ENCODE measurements at regions not wholly inside any gene's neighbourhood (a gene's known extent, or its start where the extent isn't known, plus 50 kb on each side); places are given as distances from the start of the nearest gene placed in this dataset.

GRCh38 chr13:84393981-84394625 lies 511.8 kb upstream of the SLITRK1 start:
- no peak for DNase-seq

GRCh38 chr13:84380866-84381265 lies 498.6 kb upstream of the SLITRK1 start:
- DNase-seq = no peak

GRCh38 chr13:84377106-84377505 lies 494.8 kb upstream of the SLITRK1 start:
- DNase-seq = no peak

GRCh38 chr13:84366506-84366905 lies 484.2 kb upstream of the SLITRK1 start:
- DNase-seq = no peak

- DNase-seq = no peak
Observed at GRCh38 chr13:84362777-84363176, 480.5 kb upstream of the SLITRK1 start.

GRCh38 chr13:84360822-84361221 lies 478.5 kb upstream of the SLITRK1 start:
- DNase-seq = no peak

- no peak for DNase-seq
Observed at GRCh38 chr13:84358601-84359000, 476.3 kb upstream of the SLITRK1 start.

- no peak for DNase-seq
Observed at GRCh38 chr13:84352946-84353345, 470.7 kb upstream of the SLITRK1 start.

- no peak for DNase-seq
Observed at GRCh38 chr13:84339456-84339855, 457.2 kb upstream of the SLITRK1 start.

GRCh38 chr13:84332346-84332745 lies 450.1 kb upstream of the SLITRK1 start:
- DNase-seq = no peak

- DNase-seq = no peak
Observed at GRCh38 chr13:84315527-84315926, 433.3 kb upstream of the SLITRK1 start.

- no peak for DNase-seq
Observed at GRCh38 chr13:84303035-84303434, 420.8 kb upstream of the SLITRK1 start.

- no peak for DNase-seq
Observed at GRCh38 chr13:84297251-84297650, 415.0 kb upstream of the SLITRK1 start.

- no peak for DNase-seq
Observed at GRCh38 chr13:84296401-84296800, 414.1 kb upstream of the SLITRK1 start.

GRCh38 chr13:84294576-84294975 lies 412.3 kb upstream of the SLITRK1 start:
- no peak for DNase-seq

- no peak for DNase-seq
Observed at GRCh38 chr13:84290386-84290785, 408.1 kb upstream of the SLITRK1 start.

GRCh38 chr13:84279166-84279565 lies 396.9 kb upstream of the SLITRK1 start:
- no peak for DNase-seq

- no peak for DNase-seq
Observed at GRCh38 chr13:84272877-84273562, 390.7 kb upstream of the SLITRK1 start.

GRCh38 chr13:84265257-84265764 lies 383.0 kb upstream of the SLITRK1 start:
- no peak for DNase-seq

- no peak for DNase-seq
Observed at GRCh38 chr13:84263354-84264069, 381.2 kb upstream of the SLITRK1 start.

GRCh38 chr13:84255226-84255797 lies 373.0 kb upstream of the SLITRK1 start:
- no peak for DNase-seq

- DNase-seq = no peak
Observed at GRCh38 chr13:84249463-84249862, 367.2 kb upstream of the SLITRK1 start.

GRCh38 chr13:84243340-84243739 lies 361.1 kb upstream of the SLITRK1 start:
- no peak for DNase-seq

GRCh38 chr13:84239032-84239431 lies 356.8 kb upstream of the SLITRK1 start:
- no peak for DNase-seq

All from activated naive CD4-positive, alpha-beta T cell treated with Interleukin-2 at 50 U/mL for 16 hours (primary cell).